ENCODE measurements at regions not wholly inside any gene's neighbourhood (a gene's known extent, or its start where the extent isn't known, plus 50 kb on each side); places are given as distances from the start of the nearest gene placed in this dataset.
"Not testable (repeated sequence)": the region's sequence is repeated elsewhere in the genome, so short reads cannot be mapped to it uniquely, and the experiment has no call there.

DNA sequence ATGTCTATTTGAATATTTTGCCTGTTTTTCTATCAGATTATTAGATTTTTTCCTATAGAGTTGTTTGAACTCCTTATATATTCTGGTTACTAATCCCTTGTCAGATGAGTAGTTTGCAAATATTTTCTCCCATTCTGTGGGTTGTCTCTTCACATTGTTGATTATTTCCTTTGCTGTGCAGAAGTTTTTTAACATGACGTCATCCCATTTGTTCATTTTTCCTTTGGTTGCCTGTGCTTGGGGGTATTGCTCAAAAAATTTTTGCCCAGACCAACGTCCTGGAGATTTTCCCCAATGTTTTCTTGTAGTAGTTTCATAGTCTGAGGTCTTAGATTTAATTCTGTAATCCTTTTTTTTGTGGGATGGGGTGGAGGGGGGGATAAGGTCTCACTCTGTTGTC, 168.7 kb upstream of the NFIA start:
- DNase-seq = not testable (repeated sequence)

GRCh38 chr1:60913039-60913438, 169.3 kb upstream of the NFIA start:
- DNase-seq = no peak

GRCh38 chr1:60911966-60912697, 170.2 kb upstream of the NFIA start:
- DNase-seq = peak; percentile 99

DNA sequence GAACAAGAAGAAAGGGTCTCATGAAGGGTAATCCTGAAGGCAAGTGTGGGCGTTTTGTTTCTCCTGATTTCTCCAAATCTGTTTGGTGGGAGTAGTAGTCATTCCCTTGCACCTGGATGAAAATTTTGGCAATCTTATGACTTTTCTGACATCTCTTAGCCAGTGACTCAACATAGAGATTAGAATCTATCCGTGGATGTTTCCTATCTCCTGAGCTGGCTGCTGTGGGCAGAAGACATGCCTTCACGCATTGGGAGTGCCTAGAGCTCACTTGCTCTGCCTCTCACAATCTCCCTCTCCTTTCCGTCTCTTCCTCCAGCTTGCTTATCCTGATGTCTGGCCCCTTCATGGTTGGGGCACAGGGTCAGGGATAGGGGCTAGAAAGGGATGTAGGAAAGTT, 174.2 kb upstream of the NFIA start:
- DNase-seq = no peak

DNA sequence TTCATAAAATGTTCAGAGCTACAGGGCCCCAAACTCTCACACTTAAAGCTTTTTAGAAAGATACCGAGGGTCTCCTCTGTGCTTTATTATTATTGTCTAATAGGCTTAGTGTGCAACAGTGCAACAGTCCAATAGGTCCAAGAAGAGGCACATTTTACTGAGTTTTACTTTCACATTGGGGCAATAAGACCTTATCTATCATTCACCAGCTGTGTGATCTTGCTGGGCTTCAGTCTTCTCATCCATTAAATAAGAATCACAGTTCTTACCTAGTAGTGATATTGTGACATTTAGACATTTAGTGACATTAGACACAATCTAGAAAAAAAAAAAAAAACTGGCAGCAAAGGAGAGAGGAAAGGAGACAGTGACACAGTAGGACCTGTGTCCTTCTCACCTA, 175.8 kb upstream of the NFIA start:
- DNase-seq = no peak

DNA sequence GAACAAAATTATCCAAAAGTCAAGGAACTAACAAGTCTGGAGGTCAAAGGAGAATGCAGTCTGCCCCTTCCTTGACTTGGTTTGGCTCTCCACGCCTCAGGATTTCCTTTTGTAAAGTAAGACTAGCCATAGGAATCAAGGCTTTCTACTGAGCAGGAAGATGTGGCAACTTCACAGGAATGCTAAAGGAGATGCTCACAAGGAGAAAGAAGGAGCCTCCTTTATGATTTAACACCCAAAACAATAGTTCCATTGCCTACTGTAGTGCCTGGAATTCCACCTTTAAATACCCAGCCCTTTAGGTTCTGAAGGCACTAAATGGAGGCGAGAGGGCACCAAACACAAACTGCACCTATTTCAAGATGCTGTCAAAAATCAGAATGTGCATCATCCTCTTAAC, 176.3 kb upstream of the NFIA start:
- no peak for DNase-seq

- peak; percentile 73 for DNase-seq
Observed at GRCh38 chr1:60904099-60904851, 178.1 kb upstream of the NFIA start.

DNA sequence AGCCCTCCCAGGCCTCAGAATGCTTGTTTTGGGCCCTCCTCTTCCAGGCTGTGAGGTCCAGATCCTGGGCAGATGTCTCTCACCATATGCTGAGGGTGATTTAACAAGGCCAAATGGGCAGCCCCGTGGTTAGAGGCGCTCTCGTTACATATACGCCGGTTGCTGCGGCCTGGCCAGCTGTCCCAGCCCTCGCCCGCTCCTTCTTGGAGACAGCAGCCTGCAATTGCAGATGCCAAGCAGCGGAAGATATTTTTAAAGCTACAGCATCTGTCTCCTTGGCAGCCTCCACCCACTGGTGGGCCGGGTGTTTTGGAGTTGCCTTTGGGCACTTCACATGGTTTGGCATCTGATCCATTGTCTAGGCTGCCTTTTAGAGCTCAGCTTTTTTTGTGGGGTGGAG, 178.8 kb upstream of the NFIA start:
- DNase-seq = peak; percentile 94

GRCh38 chr1:60899464-60899863, 182.9 kb upstream of the NFIA start:
- DNase-seq = no peak

GRCh38 chr1:60898987-60899386, 183.4 kb upstream of the NFIA start:
- no peak for DNase-seq

DNA sequence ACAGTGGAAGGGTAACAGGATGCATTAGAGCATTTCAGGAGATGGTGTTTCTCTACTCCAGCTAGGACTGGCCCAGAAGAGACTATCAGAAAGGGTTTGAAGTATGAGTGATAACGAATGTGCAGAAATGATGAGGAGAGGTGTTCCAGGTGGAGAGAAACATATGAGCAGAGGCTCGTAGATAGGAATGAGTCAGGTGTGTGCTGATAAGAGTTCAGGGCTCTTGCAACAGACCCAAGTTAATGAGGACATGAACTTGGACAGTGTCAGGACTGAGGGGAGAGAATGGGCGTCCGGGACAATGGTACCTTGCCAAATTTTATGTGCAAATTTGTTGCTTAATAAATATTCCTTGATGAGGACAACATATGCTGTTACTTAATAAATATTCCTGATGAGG, 183.9 kb upstream of the NFIA start:
- no peak for DNase-seq

DNA sequence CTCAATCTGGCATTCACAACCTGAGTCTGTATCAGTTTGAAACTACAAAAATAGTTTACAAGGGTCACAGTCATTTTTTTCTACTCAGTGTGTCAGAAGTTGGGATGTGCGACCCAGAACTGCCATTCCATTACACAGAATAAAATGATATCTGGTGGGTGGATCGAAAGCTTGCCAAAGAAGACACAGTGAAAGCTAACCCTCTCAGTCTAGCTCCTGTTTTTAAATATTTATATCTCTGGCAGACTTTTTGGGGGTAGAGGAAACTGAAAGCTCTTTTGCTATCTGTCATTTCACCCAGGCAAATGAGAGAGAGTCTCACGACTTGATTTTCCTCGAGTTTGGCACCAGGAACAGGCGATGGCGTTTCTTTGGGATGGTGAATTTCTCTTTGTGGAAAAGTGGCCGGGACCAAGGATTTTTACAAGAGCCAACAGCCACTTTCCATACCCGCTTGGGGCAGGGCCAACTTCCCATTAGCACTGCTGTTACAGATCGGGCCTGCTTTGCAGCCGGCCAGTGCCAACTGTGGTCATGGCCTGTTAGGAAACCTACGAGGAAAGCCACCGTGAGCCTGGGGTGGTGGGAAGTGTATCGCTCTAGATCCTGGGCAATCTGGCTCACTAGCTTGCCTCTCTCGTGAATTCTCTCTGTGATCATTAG, 185.5 kb upstream of the NFIA start:
- DNase-seq = no peak

DNA sequence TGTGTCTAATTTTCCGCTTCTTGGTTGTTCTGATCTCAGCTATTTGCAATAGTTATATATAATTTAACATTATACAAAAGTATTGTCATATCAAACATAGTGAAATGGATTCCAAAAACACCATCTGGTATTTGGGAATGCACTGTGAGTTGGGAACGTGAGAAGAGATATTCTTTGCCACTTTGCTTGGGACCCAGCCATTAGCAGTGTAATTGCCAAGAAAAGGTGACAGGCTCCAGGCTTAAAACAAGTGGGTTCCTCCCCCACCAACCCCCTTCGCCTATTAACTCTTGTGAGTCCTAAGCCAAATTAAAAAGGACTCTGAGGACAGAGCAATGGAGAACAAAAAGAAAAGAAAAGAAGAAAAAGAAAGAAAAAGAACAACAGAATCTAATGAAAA, 186.7 kb upstream of the NFIA start:
- DNase-seq = peak; percentile 83

DNA sequence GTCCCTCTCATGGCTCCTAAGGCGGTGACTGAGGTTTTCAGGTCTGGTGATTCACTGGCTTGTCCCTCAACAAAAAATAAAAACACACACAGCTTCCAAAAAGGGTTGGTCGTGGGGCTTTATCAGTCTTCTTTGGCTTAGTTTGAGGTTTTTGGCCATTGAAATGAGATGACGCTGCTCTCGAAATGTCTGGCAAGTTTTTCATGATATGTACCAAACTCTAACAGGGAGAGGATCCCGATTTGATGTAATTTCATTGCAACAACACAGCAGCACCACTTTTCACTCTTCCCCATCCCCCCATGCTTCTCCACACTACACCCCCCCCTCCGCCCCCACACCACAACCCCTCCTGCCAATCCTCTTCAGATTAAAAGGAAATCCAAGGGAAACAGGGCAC, 187.1 kb upstream of the NFIA start:
- DNase-seq = peak; percentile 70

DNA sequence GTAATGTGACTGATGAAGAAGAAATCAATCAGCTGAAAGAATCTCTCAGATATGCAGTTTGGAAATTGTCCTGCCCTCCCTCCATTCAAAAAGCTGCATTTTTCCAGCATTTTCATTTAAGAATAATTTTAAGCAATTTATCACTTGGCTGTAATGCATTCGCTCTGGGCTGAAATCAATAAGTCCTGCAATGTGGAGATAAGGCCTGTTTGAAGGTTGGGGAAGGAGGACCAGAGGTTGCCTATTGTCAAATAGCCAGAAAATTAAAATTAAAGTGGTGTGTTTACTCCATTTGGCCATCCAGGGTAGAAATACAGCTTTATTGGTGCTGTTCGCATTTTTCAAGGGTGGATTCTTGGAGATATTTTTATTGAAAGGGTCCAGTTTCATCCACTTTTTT, 187.6 kb upstream of the NFIA start:
- DNase-seq = no peak

DNA sequence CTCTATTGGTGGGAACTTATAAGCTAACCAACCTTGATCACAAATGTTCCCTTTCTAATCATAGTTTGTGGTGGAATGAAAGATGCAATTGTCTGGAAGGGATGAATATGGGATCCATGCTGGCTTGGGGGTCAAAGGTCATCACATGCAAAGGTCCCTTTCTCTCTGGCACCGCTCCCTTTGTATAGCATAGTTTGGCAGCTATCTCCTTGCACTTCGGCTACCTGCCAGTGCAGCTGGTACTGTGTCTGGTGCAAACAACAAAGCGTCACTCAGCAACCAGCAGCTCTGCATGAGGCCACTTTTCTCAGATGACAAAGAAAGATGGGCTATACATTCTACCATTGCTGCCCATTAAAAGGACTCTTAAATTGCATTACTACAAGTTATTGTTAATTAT, 188.2 kb upstream of the NFIA start:
- peak; percentile 84 for DNase-seq

DNA sequence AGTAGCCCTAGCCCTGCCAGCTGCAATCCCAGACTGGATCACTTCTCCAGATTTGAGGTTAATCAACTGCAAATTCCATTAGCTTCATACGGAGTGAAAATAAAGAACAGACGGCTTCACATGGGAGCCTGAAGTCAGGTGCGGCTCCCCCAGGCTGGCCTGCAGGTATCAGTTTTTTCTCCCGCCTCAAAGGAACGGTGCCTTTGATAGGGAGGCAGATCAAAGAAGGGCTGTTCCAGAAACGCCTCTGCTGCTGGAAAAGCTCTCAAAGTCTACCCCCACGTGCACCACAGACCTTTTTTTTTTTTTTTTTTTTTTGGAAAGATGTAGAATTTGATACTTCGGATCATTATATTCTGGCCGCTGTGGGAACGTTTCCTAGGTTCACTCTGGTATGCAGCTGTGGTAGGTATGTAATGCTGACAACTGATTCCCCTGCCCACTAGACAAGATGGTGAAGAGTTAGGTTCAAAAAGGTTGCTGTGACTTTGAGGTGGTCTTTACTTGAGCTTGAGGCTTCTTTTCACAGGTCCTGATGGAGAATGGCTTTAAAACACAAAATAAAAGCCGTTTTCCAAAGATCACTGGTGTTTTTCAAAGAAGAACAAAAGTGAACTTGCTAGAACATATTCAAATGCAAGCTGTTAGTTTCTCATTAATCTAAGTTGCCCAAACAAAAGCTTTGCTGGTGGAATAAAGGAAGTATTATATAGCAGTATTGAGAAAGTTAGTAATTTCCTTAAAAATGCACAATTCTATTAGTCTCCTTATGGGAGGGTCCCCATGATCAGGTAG, 189.0 kb upstream of the NFIA start:
- DNase-seq = peak; percentile 83

- no peak for DNase-seq
Observed at GRCh38 chr1:60891765-60892164, 190.6 kb upstream of the NFIA start.

DNA sequence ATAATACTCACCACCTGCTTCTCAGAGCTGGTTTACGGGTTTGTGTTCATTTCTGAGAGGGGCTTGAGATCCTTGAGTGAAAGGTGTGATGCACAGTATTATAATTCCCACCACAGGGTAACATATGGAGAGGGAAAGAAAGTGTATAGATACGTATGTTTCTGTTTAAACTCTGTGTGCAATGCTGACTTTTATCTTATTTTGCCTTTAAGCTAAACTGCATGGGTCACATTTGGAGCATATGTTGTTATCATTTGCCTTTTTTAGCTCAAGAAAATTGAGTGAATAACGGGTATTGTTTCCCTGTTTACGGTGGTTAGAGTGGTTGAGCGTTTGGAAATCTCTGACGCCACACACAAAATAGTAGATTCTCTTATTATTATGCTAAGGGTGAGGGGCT, 191.1 kb upstream of the NFIA start:
- no peak for DNase-seq

DNA sequence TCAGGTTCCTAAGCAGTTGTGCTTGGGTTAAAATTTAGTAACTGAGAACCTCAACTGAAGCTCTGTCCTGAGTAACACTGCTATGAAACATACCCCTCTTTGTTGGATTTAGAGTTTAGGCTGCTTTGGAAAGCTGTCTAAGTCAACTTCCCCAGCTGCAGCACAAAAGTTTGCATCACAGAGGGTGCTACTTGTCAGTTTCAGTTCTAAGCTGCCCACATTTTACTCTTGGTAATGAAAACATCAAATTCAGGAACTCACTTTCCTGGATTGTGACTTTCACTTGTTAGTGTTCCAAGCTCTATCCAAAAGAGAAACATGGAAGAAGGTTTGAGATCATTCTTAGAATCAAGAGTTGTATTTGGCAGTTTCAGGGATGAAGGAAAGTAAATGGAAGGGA, 191.7 kb upstream of the NFIA start:
- DNase-seq = no peak

DNA sequence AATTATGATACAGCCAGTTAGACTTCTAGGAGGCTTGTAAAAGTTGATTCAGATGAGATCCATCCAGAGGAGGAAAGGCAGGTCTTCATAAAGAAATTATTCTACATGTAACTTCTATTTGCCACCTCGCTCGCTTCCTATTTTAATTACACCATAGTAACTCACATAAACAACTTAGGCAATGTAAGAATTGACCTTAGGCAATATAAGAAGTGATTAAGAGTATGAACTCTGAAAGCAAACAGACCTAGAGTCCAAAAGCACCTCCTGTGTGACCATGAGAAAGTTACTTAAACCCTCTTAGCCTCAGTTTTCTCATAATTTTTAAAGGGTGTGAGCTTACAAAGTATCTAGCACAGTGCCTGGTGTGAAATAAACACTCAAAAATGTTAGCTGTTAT, 192.7 kb upstream of the NFIA start:
- no peak for DNase-seq

- DNase-seq = peak; percentile 79
Observed at GRCh38 chr1:60888126-60888525, 194.2 kb upstream of the NFIA start.

GRCh38 chr1:60886793-60887331, 195.5 kb upstream of the NFIA start:
- DNase-seq = peak; percentile 86
